ENCODE measurements at regions not wholly inside any gene's neighbourhood (a gene's known extent, or its start where the extent isn't known, plus 50 kb on each side); places are given as distances from the start of the nearest gene placed in this dataset.

DNA sequence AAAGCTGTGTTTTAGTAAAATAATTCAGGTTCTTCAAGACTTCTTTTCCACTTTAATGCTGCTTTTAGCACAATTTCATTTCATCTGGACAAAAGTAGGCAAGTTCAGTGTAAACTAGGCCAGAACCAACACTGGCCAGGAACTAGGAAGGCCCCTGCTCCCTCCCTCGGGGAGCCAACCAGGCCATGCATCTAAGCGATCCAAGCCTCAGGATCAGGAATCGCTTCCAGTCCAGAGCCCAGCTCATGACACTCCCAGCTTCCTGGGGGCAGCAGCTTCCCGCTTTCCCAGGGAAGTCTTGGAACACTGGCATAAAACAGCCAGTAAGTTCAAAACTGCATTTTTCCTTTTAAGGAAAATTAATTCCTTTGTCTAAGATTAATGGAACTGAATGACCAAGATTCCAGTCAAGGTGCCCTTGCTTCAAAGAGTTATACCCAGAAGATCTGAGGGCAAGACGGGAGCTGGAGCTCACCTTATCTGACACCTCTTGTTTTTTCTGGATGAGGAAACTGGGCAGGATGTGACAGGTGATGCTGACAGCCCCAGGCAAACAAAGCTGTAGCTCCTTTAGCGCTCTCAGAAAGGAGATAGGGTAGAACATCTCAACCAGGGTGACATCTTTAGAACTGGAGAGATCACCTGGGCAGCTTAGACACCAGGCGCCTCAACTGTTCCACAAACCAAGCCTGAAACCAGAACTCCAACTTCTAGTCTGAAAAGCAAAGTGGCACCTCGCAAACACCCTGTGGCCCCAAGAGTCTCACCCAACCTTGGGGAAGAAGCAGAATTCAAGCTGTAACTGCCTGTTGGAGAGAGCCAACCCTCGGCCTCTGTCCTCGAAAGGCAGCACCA is 61.4 kb upstream of the PNMA1 start:
- TF ChIP-seq, protein P1, sequence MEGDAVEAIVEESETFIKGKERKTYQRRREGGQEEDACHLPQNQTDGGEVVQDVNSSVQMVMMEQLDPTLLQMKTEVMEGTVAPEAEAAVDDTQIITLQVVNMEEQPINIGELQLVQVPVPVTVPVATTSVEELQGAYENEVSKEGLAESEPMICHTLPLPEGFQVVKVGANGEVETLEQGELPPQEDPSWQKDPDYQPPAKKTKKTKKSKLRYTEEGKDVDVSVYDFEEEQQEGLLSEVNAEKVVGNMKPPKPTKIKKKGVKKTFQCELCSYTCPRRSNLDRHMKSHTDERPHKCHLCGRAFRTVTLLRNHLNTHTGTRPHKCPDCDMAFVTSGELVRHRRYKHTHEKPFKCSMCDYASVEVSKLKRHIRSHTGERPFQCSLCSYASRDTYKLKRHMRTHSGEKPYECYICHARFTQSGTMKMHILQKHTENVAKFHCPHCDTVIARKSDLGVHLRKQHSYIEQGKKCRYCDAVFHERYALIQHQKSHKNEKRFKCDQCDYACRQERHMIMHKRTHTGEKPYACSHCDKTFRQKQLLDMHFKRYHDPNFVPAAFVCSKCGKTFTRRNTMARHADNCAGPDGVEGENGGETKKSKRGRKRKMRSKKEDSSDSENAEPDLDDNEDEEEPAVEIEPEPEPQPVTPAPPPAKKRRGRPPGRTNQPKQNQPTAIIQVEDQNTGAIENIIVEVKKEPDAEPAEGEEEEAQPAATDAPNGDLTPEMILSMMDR (conservative IDR thresholded peaks at IDR 0.05; ENCODE audit: low read length) = no peak
- TF ChIP-seq EZH2phosphoT487 (IDR thresholded peaks at IDR 0.05; ENCODE audit: borderline replicate concordance, low read depth, low read length) = no peak
